Activated T-helper 2 cell treated with anti-CD3 and anti-CD28 coated beads, Interferon-gamma antibody, Interleukin-2, Interleukin-4, amounts not matched to agents 10 μg/mL and 5 μg/mL and 100 μg/mL, durations not matched to agents 14 hours and 24 hours and 36 hours (primary cell): ENCODE measurements at regions not wholly inside any gene's neighbourhood (a gene's known extent, or its start where the extent isn't known, plus 50 kb on each side); places are given as distances from the start of the nearest gene placed in this dataset.
"Not testable (repeated sequence)": the region's sequence is repeated elsewhere in the genome, so short reads cannot be mapped to it uniquely, and the experiment has no call there.

Experiments used
- DNase-seq: peaks from one replicate; pipeline ENCODE4 v3.0.0; 2021; ENCODE audit warnings: low spot score
- H3K27ac Mint-ChIP-seq: one replicate; pipeline ENCODE4 v1.8.0; 2021; ENCODE audit warnings: mixed read lengths
- H3K27me3 Mint-ChIP-seq: one replicate; pipeline ENCODE4 v1.8.0; 2021; ENCODE audit warnings: low read depth, mixed read lengths
- H3K36me3 Mint-ChIP-seq: one replicate; pipeline ENCODE4 v1.8.0; 2021; ENCODE audit warnings: low read depth, mixed read lengths
- H3K4me1 Mint-ChIP-seq: one replicate; pipeline ENCODE4 v1.8.0; 2021; ENCODE audit warnings: low read depth, mixed read lengths
- H3K4me3 Mint-ChIP-seq: one replicate; pipeline ENCODE4 v1.8.0; 2021; ENCODE audit warnings: low read depth, mild to moderate bottlenecking, moderate library complexity, mixed read lengths
- H3K9me3 Mint-ChIP-seq: one replicate; pipeline ENCODE4 v1.8.0; 2021; ENCODE audit warnings: mixed read lengths
- intact Hi-C: fragments of 100-400 bp; cut with micrococcal nuclease; formaldehyde crosslinking; loops from one replicate; pipeline ENCODE4 v1.15.1; 2023

DNA sequence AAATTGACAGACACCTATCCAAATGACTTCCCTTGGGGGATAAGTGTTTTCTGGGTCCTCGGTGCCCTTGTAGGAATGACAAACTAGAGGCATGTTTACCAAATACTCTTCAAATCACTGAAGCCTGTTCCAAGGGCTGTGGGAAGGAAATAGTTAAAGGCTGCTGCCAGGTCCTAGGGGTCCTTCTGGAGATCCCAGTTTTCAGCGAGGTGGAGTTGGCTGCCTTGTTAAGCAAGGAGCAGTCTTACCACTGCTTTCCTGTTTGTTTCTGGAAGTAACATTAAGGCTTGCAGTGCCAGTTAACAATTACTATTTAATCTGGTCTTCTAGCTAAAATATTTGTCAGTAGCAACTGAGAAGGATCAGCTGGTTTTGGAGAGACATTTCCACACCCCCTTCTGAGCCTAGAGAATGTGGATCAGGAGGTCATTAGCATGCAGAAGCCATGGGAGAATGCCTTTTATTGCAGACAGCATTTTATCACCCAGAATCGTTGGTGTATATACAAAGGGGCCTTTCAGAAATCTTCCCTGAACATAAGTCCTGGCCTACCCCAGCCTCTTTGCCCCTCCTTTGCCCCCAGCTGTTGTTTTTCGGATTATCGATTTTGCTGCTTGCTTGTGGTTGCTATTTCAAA, 238.8 kb downstream of the DMAC1 start:
- no peaks in the 10 kb centered on the region for H3K4me1 Mint-ChIP-seq
- H3K4me3 Mint-ChIP-seq, result no peak overlapping the region
- intact Hi-C loops, result no loop called here

GRCh38 chr9:7554699-7555098, 244.9 kb downstream of the DMAC1 start:
- H3K4me1 Mint-ChIP-seq, result no peaks in the 10 kb centered on the region
- H3K27me3 Mint-ChIP-seq, result peaks cover 24% of the 10 kb centered on the region
- no peak overlapping the region for H3K27ac Mint-ChIP-seq
- no peak for DNase-seq
- no peaks in the 10 kb centered on the region for H3K36me3 Mint-ChIP-seq
- intact Hi-C loops, result no loop called here
- no peaks in the 10 kb centered on the region for H3K9me3 Mint-ChIP-seq
- H3K4me3 Mint-ChIP-seq, result no peak overlapping the region

More for the DNA sequence above, 238.8 kb downstream of the DMAC1 start:
- Mint-ChIP-seq H3K27me3 (peaks cover 8% of the 10 kb centered on the region), H3K9me3 (no peaks in the 10 kb centered on the region), H3K36me3 (no peaks in the 10 kb centered on the region), H3K27ac (no peak overlapping the region)
- no peak for DNase-seq

DNA sequence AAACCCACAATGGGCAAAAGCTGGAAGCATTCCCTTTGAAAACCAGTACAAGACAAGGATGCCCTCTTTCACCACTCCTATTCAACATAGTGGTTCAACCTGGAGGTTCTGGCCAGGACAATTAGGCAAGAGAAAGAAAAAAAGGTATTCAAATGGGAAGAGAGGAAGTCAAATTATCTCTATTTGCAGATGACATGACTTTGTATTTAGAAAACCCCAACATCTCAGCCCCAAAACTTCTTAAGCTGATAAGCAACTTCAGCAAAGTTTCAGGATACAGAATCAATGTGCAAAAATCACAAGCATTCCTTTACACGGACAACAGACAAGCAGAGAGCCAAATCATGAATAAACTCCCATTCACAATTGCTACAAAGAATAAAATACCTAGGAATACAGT, 246.9 kb downstream of the DMAC1 start:
- DNase-seq, H3K27ac Mint-ChIP-seq, H3K9me3 Mint-ChIP-seq, H3K4me3 Mint-ChIP-seq, H3K4me1 Mint-ChIP-seq, intact Hi-C loops, H3K36me3 Mint-ChIP-seq: not testable (repeated sequence)
- H3K27me3 Mint-ChIP-seq, result peaks cover 26% of the 10 kb centered on the region

- DNase-seq, result no peak
- Mint-ChIP-seq H3K4me3 (no peak overlapping the region), H3K27ac (no peak overlapping the region), H3K36me3 (no peaks in the 10 kb centered on the region), H3K27me3 (peaks cover 33% of the 10 kb centered on the region), H3K4me1 (no peaks in the 10 kb centered on the region), H3K9me3 (no peaks in the 10 kb centered on the region)
- intact Hi-C loops, result no loop called here
These were observed 250.3 kb downstream of the DMAC1 start for GRCh38 chr9:7549249-7549648.

- H3K9me3 Mint-ChIP-seq, result no peaks in the 10 kb centered on the region
- H3K4me3 Mint-ChIP-seq, result no peak overlapping the region
- peaks cover 25% of the 10 kb centered on the region for H3K27me3 Mint-ChIP-seq
- H3K27ac Mint-ChIP-seq, result no peak overlapping the region
- no peaks in the 10 kb centered on the region for H3K36me3 Mint-ChIP-seq
- DNase-seq, result no peak
- intact Hi-C loops, result no loop called here
- H3K4me1 Mint-ChIP-seq, result no peaks in the 10 kb centered on the region
These were observed 253.3 kb downstream of the DMAC1 start for GRCh38 chr9:7546261-7546660.

GRCh38 chr9:7545371-7546165, 254.0 kb downstream of the DMAC1 start:
- no peaks in the 10 kb centered on the region for H3K9me3 Mint-ChIP-seq
- no peak overlapping the region for H3K4me3 Mint-ChIP-seq
- H3K36me3 Mint-ChIP-seq, result no peaks in the 10 kb centered on the region
- DNase-seq, result no peak
- intact Hi-C loops, result no loop called here
- H3K4me1 Mint-ChIP-seq, result no peaks in the 10 kb centered on the region
- H3K27ac Mint-ChIP-seq, result no peak overlapping the region
- peaks cover 26% of the 10 kb centered on the region for H3K27me3 Mint-ChIP-seq

- intact Hi-C loops, result no loop called here
- no peak overlapping the region for H3K4me3 Mint-ChIP-seq
- H3K4me1 Mint-ChIP-seq, result peaks cover 4% of the 10 kb centered on the region
- no peaks in the 10 kb centered on the region for H3K36me3 Mint-ChIP-seq
- H3K27me3 Mint-ChIP-seq, result peaks cover 27% of the 10 kb centered on the region
- H3K27ac Mint-ChIP-seq, result no peak overlapping the region
- DNase-seq, result no peak
- no peaks in the 10 kb centered on the region for H3K9me3 Mint-ChIP-seq
These were observed 256.9 kb downstream of the DMAC1 start for GRCh38 chr9:7542693-7543092.

GRCh38 chr9:7542126-7542525, 257.5 kb downstream of the DMAC1 start:
- Mint-ChIP-seq H3K9me3 (no peaks in the 10 kb centered on the region), H3K36me3 (no peaks in the 10 kb centered on the region)

DNA sequence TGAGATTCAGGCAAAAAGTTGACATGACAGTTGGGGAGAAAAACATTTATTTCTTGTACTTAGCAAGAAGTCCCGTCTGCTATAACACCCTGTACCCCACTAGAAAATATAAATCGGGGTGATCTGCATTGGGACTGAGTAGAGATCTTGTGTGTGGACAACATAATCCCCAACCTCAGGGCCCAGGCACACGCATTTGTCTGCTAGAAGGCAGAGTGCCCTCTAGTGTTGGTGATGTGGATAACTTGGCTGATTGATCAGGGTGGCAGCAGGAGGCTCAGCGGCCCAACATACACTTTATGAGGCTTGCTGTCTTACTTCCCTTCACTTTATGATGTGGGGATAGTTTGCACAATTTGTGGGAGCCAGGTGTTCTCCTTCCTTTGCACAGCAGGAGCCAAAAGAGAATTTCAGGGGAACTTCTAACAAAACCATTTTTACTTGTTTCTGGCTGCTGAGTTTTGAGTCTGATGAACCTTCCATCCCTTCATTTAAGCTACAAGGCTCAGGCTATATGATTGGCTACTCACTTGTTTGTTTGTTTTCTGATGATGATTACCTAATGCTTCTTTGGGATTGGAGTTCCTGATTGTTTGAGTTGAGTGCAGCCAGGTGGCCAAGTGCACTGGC, 263.2 kb downstream of the DMAC1 start:
- intact Hi-C loops, result loop anchor here (1.0 to 10.0 kb wide), 3 partner anchors 322 to 562 kb away; no protein-coding TSS in a partner anchor
- H3K4me1 Mint-ChIP-seq, result peaks cover 37% of the 10 kb centered on the region
- no peaks in the 10 kb centered on the region for H3K9me3 Mint-ChIP-seq
- no peak overlapping the region for H3K4me3 Mint-ChIP-seq
- peaks cover 10% of the 10 kb centered on the region for H3K27me3 Mint-ChIP-seq
- DNase-seq, result peak; percentile 29
- H3K36me3 Mint-ChIP-seq, result no peaks in the 10 kb centered on the region
- H3K27ac Mint-ChIP-seq, result no peak overlapping the region

More at GRCh38 chr9:7542126-7542525, 257.5 kb downstream of the DMAC1 start:
- Mint-ChIP-seq H3K27me3 (peaks cover 27% of the 10 kb centered on the region), H3K4me1 (peaks cover 5% of the 10 kb centered on the region), H3K4me3 (no peak overlapping the region), H3K27ac (no peak overlapping the region)
- intact Hi-C loops, result no loop called here
- no peak for DNase-seq

DNA sequence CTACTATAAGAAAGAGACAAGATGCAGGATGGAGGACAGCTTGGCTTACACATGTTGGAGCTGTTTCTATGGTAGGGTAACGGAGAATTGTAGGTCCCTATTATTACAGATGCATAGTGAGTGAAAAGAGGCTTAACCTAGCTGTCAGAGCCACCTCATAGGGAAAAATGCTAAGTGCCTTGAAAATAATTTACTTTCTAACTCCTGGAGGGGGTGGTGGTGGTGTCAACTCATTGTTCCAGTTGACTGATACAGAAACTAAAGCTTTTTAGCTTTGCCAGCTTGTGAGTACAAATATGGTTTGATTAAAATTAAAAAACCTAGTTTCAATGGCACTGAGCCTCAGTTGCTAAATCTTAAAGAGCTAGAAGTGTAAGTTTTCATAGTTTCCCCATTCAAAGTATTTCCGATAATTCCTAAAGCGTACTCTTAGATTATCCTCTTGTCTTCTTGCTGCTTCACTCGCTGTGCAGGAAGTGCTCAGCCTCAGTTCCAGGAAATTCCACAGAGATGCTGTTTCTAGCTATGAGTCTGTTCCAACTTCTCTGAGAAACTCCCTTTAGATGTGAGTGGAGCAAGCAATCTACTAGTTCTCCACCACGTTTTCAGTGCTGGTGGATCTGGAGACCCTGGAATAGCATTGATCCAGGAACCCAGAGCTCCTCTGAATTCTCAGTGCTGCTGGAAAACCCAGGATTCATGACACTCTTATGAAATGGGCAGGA, 265.2 kb downstream of the DMAC1 start:
- peak overlapping the region; percentile 83 for H3K27ac Mint-ChIP-seq
- intact Hi-C loops, result loop anchor here (1.0 to 10.0 kb wide), 7 partner anchors 128 to 638 kb away; no protein-coding TSS in a partner anchor
- peaks cover 4% of the 10 kb centered on the region for H3K27me3 Mint-ChIP-seq
- DNase-seq, result no peak
- peaks cover 7% of the 10 kb centered on the region for H3K36me3 Mint-ChIP-seq
- peaks cover 46% of the 10 kb centered on the region for H3K4me1 Mint-ChIP-seq
- peak overlapping the region; percentile 24 for H3K4me3 Mint-ChIP-seq
- peaks cover 11% of the 10 kb centered on the region for H3K9me3 Mint-ChIP-seq

DNA sequence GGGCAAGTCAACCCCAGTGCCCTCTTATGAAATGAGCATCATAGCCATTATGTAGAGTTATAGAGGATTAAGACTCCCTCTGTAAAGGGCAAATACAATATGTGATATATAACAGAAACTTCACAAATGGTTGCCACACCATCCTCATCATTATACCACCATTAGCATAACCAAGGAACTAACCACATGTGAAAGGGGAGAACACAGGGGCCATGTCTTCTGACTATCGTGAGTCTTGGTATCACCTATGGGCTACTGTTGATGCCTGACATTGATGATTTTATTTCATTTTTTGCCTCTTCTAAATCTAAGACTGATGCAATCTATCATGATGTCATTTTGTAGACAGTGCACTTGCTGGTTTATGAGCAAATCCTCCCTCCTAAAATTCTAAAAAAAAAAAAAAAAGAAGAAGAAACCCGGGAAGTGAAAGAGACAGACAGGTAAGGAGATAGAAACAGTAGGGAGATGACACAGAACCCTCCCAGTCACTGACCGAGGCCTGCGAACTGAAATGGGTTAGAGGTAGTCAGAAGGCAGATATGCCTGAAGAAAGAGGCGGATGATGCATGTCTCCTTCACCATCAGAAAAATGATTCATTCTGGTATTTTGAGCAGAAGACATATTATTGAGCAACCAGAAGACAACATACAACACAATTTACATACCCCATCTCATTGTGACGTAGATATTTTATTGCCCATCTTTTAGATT, 266.0 kb downstream of the DMAC1 start:
- peaks cover 11% of the 10 kb centered on the region for H3K9me3 Mint-ChIP-seq
- H3K27ac Mint-ChIP-seq, result peak overlapping the region; percentile 83
- peaks cover 48% of the 10 kb centered on the region for H3K4me1 Mint-ChIP-seq
- H3K36me3 Mint-ChIP-seq, result peaks cover 7% of the 10 kb centered on the region
- no peak for DNase-seq
- H3K27me3 Mint-ChIP-seq, result peaks cover 7% of the 10 kb centered on the region
- peak overlapping the region; percentile 24 for H3K4me3 Mint-ChIP-seq
- intact Hi-C loops, result loop anchor here (1.0 to 10.0 kb wide), 7 partner anchors 127 to 637 kb away; no protein-coding TSS in a partner anchor
